ENCODE measurements at regions not wholly inside any gene's neighbourhood (a gene's known extent, or its start where the extent isn't known, plus 50 kb on each side); places are given as distances from the start of the nearest gene placed in this dataset.

DNA sequence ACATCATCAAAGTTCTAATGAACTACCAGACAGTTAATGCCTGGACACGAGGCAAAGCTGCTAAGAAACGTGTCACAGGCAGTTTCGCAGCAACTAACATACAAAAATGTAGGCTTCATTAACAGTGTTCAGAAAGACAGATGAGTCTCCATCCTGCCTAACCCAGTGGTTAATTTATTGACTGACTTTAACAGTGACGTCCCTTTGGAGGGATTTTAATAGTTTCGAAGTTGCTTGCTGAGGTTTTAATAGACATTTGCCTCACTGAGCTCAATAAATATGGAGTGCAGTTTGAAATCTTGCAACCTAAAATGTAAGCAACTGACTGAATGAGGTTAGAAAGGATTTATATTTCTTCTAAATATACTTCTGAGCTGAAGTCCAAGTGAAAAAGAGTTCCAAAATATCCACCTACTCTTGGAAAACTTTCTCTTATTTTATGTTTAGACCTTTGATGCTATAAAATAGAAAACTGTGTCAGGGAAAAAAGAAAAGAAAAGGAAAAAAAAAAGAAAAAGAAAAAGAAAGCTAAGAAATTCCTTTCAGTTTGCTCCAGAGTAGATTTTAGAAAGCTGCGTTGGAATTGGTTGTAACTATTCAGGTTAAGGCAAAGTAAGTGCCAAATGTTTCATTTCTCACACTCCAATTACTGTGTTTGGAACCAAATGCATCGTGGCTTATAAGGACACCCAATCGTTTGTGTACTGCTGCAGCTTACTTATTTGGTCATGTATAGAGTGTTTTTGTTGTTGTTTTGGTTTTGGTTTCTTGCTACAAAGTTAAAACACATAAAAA is 2016.6 kb downstream of the MAT2B start:
- H3K36me3 ChIP-seq (ENCODE audit: control insufficient read depth in 2 of 2, extremely low read depth in 1 of 2, insufficient read depth in 2 of 2, low read length in 2 of 2): no peaks in the 10 kb centered on the region
- H3K4me2 ChIP-seq (ENCODE audit: control insufficient read depth, extremely low read depth, insufficient read depth, low read depth, low read length): no peak overlapping the region
- no peaks in the 10 kb centered on the region for H3K79me2 ChIP-seq (ENCODE audit: control insufficient read depth, insufficient read depth, low read length)
- no peak overlapping the region for H2AFZ ChIP-seq (ENCODE audit: control insufficient read depth, low read length)
- H3K27me3 ChIP-seq (ENCODE audit: control insufficient read depth, extremely low read depth, insufficient read depth, low read length): no peaks in the 10 kb centered on the region
- FAIRE-seq (no peak), DNase-seq (ENCODE audit: low read depth, low spot score) (no peak)
- H3K4me3 ChIP-seq (ENCODE audit: control insufficient read depth in 2 of 3, extremely low read depth in 1 of 3, insufficient read depth in 2 of 3, low read depth in 1 of 3, low read length in 3 of 3): no peak overlapping the region
- H3K9me1 ChIP-seq (ENCODE audit: control insufficient read depth, extremely low read depth, insufficient read depth, low read length): no peaks in the 10 kb centered on the region
- no peaks in the 10 kb centered on the region for H3K4me1 ChIP-seq (ENCODE audit: control insufficient read depth, extremely low read depth, insufficient read depth, low read length)
- dilution Hi-C loops (cut with MboI; ENCODE audit: extremely low pct_ligation_motif_present, low sequenced_read_pairs): no loop called here
- no peak overlapping the region for H3K9ac ChIP-seq (ENCODE audit: control insufficient read depth, extremely low read depth, insufficient read depth, low read length)
- no peaks in the 10 kb centered on the region for H3K9me3 ChIP-seq (ENCODE audit: control insufficient read depth, low read depth, low read length)
- H3K27ac ChIP-seq (ENCODE audit: control insufficient read depth, insufficient read depth, low read length): no peak overlapping the region
- TF ChIP-seq, protein P1, sequence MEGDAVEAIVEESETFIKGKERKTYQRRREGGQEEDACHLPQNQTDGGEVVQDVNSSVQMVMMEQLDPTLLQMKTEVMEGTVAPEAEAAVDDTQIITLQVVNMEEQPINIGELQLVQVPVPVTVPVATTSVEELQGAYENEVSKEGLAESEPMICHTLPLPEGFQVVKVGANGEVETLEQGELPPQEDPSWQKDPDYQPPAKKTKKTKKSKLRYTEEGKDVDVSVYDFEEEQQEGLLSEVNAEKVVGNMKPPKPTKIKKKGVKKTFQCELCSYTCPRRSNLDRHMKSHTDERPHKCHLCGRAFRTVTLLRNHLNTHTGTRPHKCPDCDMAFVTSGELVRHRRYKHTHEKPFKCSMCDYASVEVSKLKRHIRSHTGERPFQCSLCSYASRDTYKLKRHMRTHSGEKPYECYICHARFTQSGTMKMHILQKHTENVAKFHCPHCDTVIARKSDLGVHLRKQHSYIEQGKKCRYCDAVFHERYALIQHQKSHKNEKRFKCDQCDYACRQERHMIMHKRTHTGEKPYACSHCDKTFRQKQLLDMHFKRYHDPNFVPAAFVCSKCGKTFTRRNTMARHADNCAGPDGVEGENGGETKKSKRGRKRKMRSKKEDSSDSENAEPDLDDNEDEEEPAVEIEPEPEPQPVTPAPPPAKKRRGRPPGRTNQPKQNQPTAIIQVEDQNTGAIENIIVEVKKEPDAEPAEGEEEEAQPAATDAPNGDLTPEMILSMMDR (optimal IDR thresholded peaks at IDR 0.05 in 1 of 3, IDR thresholded peaks at IDR 0.05 in 1 of 3, conservative IDR thresholded peaks at IDR 0.05 in 1 of 3; ENCODE audit: extremely low read depth in 1 of 3, insufficient read depth in 2 of 3, low read length in 3 of 3): no peak
- TF ChIP-seq EZH2 (IDR thresholded peaks at IDR 0.05; ENCODE audit: low read length): no peak
- H4K20me1 ChIP-seq (ENCODE audit: control insufficient read depth, extremely low read depth, insufficient read depth, low read length): no peaks in the 10 kb centered on the region

DNA sequence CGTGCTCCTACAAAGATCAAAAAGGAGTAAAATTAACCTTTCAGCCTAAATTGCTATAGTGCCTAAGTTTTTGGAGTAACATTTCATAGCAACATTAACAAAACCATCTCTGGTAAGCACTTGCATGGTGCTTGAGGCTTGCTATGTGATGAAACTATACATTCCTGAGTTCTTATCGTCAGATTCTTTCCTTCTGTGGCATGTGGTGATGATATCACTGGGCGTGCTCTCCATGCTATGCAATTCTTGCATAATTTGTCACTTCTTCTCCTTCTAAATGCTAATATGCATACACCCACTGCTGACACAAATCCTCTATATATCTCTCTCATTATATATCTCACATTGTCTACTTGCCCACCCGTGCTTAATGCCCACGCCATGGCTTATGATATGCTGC is 2019.9 kb downstream of the MAT2B start:
- no peak overlapping the region for H3K4me2 ChIP-seq (ENCODE audit: control insufficient read depth, extremely low read depth, insufficient read depth, low read depth, low read length)
- no peak overlapping the region for H3K9ac ChIP-seq (ENCODE audit: control insufficient read depth, extremely low read depth, insufficient read depth, low read length)
- H3K79me2 ChIP-seq (ENCODE audit: control insufficient read depth, insufficient read depth, low read length): no peaks in the 10 kb centered on the region
- H3K27ac ChIP-seq (ENCODE audit: control insufficient read depth, insufficient read depth, low read length): no peak overlapping the region
- DNase-seq (ENCODE audit: low read depth, low spot score) (no peak), FAIRE-seq (no peak)
- no peak overlapping the region for H2AFZ ChIP-seq (ENCODE audit: control insufficient read depth, low read length)
- dilution Hi-C loops (cut with MboI; ENCODE audit: extremely low pct_ligation_motif_present, low sequenced_read_pairs): no loop called here
- no peaks in the 10 kb centered on the region for H3K4me1 ChIP-seq (ENCODE audit: control insufficient read depth, extremely low read depth, insufficient read depth, low read length)
- H3K4me3 ChIP-seq (ENCODE audit: control insufficient read depth in 2 of 3, extremely low read depth in 1 of 3, insufficient read depth in 2 of 3, low read depth in 1 of 3, low read length in 3 of 3): no peak overlapping the region
- no peaks in the 10 kb centered on the region for H4K20me1 ChIP-seq (ENCODE audit: control insufficient read depth, extremely low read depth, insufficient read depth, low read length)
- no peaks in the 10 kb centered on the region for H3K9me1 ChIP-seq (ENCODE audit: control insufficient read depth, extremely low read depth, insufficient read depth, low read length)
- no peak for TF ChIP-seq EZH2 (IDR thresholded peaks at IDR 0.05; ENCODE audit: low read length)
- TF ChIP-seq, protein P1 (optimal IDR thresholded peaks at IDR 0.05 in 1 of 3, IDR thresholded peaks at IDR 0.05 in 1 of 3, conservative IDR thresholded peaks at IDR 0.05 in 1 of 3; ENCODE audit: extremely low read depth in 1 of 3, insufficient read depth in 2 of 3, low read length in 3 of 3): no peak
- H3K27me3 ChIP-seq (ENCODE audit: control insufficient read depth, extremely low read depth, insufficient read depth, low read length): no peaks in the 10 kb centered on the region
- no peaks in the 10 kb centered on the region for H3K36me3 ChIP-seq (ENCODE audit: control insufficient read depth in 2 of 2, extremely low read depth in 1 of 2, insufficient read depth in 2 of 2, low read length in 2 of 2)
- H3K9me3 ChIP-seq (ENCODE audit: control insufficient read depth, low read depth, low read length): no peaks in the 10 kb centered on the region

All from keratinocyte (primary cell).